ENCODE measurements at regions not wholly inside any gene's neighbourhood (a gene's known extent, or its start where the extent isn't known, plus 50 kb on each side); places are given as distances from the start of the nearest gene placed in this dataset.

DNA sequence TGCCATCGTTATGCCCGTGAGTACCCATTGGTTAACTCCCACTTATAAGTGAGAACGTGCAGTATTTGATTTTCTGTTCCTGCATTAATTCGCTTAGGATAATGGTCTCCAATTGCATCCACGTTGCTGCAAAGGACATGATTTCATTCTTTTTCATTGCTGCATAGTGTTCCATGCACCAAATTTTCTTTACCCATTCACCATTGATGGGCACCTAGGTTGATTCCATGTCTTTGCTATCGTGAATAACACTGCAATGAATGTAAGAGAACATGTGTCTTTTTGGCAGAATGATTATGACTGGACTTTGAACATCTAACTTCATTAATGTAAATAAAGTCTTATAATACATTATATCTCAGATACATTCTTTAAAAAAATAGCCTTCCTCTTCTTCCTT lies 169.6 kb upstream of the CDIN1 start:
- Mint-ChIP-seq H3K27me3 (ENCODE audit: unreplicated experiment) (no peaks in the 10 kb centered on the region), H3K4me1 (ENCODE audit: unreplicated experiment) (no peaks in the 10 kb centered on the region), H3K9me3 (ENCODE audit: unreplicated experiment) (no peaks in the 10 kb centered on the region)

DNA sequence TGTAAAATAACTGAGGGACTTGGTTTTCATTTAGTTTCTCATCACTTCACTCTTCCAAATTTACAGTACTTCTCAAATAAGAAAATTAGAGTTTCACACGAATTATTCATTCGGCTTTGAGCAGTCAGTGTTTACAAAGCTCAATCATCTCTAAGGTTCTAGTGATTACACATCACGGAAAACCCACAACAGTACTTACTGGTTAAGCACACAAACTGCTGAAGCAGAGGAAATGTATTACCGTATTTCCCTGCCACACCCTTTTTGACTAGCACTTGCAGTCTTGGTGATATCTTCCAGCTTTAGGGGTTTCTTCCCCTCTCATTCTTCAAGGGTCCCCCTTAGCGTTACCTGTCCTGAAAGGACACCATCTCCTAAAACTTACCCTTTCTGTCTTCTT lies 164.8 kb upstream of the CDIN1 start:
- Mint-ChIP-seq H3K4me3 (ENCODE audit: unreplicated experiment) (no peak overlapping the region), H3K27ac (ENCODE audit: unreplicated experiment) (no peak overlapping the region), H3K27me3 (ENCODE audit: unreplicated experiment) (no peaks in the 10 kb centered on the region), H3K36me3 (ENCODE audit: low read depth, unreplicated experiment) (no peaks in the 10 kb centered on the region), H3K9me3 (ENCODE audit: unreplicated experiment) (no peaks in the 10 kb centered on the region), H3K4me1 (ENCODE audit: unreplicated experiment) (no peaks in the 10 kb centered on the region)
- DNase-seq (ENCODE audit: low spot score) = no peak
- TF ChIP-seq, protein P1, sequence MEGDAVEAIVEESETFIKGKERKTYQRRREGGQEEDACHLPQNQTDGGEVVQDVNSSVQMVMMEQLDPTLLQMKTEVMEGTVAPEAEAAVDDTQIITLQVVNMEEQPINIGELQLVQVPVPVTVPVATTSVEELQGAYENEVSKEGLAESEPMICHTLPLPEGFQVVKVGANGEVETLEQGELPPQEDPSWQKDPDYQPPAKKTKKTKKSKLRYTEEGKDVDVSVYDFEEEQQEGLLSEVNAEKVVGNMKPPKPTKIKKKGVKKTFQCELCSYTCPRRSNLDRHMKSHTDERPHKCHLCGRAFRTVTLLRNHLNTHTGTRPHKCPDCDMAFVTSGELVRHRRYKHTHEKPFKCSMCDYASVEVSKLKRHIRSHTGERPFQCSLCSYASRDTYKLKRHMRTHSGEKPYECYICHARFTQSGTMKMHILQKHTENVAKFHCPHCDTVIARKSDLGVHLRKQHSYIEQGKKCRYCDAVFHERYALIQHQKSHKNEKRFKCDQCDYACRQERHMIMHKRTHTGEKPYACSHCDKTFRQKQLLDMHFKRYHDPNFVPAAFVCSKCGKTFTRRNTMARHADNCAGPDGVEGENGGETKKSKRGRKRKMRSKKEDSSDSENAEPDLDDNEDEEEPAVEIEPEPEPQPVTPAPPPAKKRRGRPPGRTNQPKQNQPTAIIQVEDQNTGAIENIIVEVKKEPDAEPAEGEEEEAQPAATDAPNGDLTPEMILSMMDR (IDR thresholded peaks at IDR 0.05; ENCODE audit: unreplicated experiment) = no peak

More for the DNA sequence above, 169.6 kb upstream of the CDIN1 start:
- H3K27ac Mint-ChIP-seq (ENCODE audit: unreplicated experiment) = no peak overlapping the region
- H3K36me3 Mint-ChIP-seq (ENCODE audit: low read depth, unreplicated experiment) = no peaks in the 10 kb centered on the region
- TF ChIP-seq, protein P1 (IDR thresholded peaks at IDR 0.05; ENCODE audit: unreplicated experiment) = no peak
- DNase-seq (ENCODE audit: low spot score) = no peak
- no peak overlapping the region for H3K4me3 Mint-ChIP-seq (ENCODE audit: unreplicated experiment)

DNA sequence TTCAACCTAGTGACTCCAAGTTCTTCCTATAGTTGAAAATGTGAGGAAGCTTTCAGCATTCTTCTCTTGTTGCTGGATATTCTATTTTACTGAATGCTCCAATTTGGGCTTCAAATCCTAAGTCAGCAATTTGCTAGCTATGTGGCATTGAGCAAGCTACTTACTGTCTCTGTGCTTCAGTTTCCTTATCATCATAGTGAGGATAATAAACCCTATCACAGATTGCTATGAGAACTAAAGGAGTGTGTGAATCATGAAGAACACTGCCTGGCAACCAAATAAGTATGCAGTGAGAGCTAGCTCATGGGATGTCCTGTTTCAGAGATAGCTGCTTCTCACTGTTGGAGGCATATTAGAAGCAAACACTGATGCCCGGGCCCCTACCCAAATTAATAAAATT lies 163.8 kb upstream of the CDIN1 start:
- H3K9me3 Mint-ChIP-seq (ENCODE audit: unreplicated experiment) = no peaks in the 10 kb centered on the region
- H3K36me3 Mint-ChIP-seq (ENCODE audit: low read depth, unreplicated experiment) = no peaks in the 10 kb centered on the region
- no peak overlapping the region for H3K4me3 Mint-ChIP-seq (ENCODE audit: unreplicated experiment)
- TF ChIP-seq, protein P1 (IDR thresholded peaks at IDR 0.05; ENCODE audit: unreplicated experiment) = no peak
- no peak for DNase-seq (ENCODE audit: low spot score)
- H3K27ac Mint-ChIP-seq (ENCODE audit: unreplicated experiment) = no peak overlapping the region
- H3K4me1 Mint-ChIP-seq (ENCODE audit: unreplicated experiment) = no peaks in the 10 kb centered on the region
- H3K27me3 Mint-ChIP-seq (ENCODE audit: unreplicated experiment) = no peaks in the 10 kb centered on the region

DNA sequence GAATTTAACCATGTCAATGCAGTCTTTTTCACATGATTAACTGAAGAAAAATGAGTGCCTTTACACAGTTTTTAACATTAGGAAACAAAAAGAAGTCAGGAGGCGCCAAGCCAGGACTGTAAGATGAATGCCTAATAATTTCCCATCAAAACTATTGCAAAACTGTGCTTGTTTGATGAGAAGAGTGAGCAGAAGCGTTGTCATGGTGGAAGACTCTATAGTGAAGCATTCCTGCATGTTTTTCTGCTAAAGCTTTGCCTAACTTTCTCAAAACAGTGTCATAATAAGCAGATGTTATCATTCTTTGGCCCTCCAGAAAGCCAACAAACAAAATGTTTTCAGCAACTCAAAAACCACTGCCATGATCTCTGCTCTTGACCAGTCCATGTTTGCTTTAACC lies 156.8 kb upstream of the CDIN1 start:
- no peaks in the 10 kb centered on the region for H3K36me3 Mint-ChIP-seq (ENCODE audit: low read depth, unreplicated experiment)
- DNase-seq (ENCODE audit: low spot score) = no peak
- TF ChIP-seq, protein P1 (IDR thresholded peaks at IDR 0.05; ENCODE audit: unreplicated experiment) = no peak
- H3K27me3 Mint-ChIP-seq (ENCODE audit: unreplicated experiment) = no peaks in the 10 kb centered on the region
- no peak overlapping the region for H3K4me3 Mint-ChIP-seq (ENCODE audit: unreplicated experiment)
- H3K27ac Mint-ChIP-seq (ENCODE audit: unreplicated experiment) = no peak overlapping the region
- no peaks in the 10 kb centered on the region for H3K9me3 Mint-ChIP-seq (ENCODE audit: unreplicated experiment)
- H3K4me1 Mint-ChIP-seq (ENCODE audit: unreplicated experiment) = no peaks in the 10 kb centered on the region

DNA sequence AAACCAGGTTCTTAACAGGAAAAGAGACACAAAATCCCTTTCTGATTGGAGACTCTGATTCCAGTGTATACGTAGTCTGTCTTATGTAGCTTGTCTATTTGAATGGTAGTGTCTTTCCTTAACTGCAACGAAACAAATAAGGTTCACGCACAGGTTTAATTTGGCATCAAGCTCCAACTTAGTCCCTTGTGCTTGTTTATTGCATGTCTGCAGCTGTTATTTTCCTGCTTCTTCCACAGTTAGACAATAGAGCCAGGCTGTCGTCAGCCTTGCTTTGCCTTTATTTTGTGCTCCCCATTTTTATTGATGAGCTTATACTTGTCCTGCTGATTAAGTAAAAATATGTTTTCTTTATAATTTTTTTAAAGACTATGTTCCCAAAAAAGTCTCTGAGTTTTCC lies 152.7 kb upstream of the CDIN1 start:
- no peaks in the 10 kb centered on the region for H3K4me1 Mint-ChIP-seq (ENCODE audit: unreplicated experiment)
- no peak for DNase-seq (ENCODE audit: low spot score)
- peaks cover 2% of the 10 kb centered on the region for H3K27me3 Mint-ChIP-seq (ENCODE audit: unreplicated experiment)
- no peaks in the 10 kb centered on the region for H3K9me3 Mint-ChIP-seq (ENCODE audit: unreplicated experiment)
- TF ChIP-seq, protein P1 (IDR thresholded peaks at IDR 0.05; ENCODE audit: unreplicated experiment) = no peak
- no peaks in the 10 kb centered on the region for H3K36me3 Mint-ChIP-seq (ENCODE audit: low read depth, unreplicated experiment)
- no peak overlapping the region for H3K27ac Mint-ChIP-seq (ENCODE audit: unreplicated experiment)
- H3K4me3 Mint-ChIP-seq (ENCODE audit: unreplicated experiment) = no peak overlapping the region
